ENCODE measurements at regions not wholly inside any gene's neighbourhood (a gene's known extent, or its start where the extent isn't known, plus 50 kb on each side); places are given as distances from the start of the nearest gene placed in this dataset.
"Not testable (repeated sequence)": the region's sequence is repeated elsewhere in the genome, so short reads cannot be mapped to it uniquely, and the experiment has no call there.

GRCh38 chr2:583666-584065 is 93.5 kb downstream of the TMEM18 start:
- Histone ChIP-seq H3K27ac (ENCODE audit: insufficient read depth, low read length) (no peak overlapping the region), H3K9me3 (ENCODE audit: control insufficient read depth, insufficient read depth, low read depth, low read length) (no peaks in the 10 kb centered on the region), H3K27me3 (ENCODE audit: control insufficient read depth, insufficient read depth, low read length) (no peaks in the 10 kb centered on the region), H3K4me1 (ENCODE audit: control insufficient read depth, extremely low read depth, insufficient read depth, low read length) (no peaks in the 10 kb centered on the region), H2AFZ (ENCODE audit: low read length) (no peak overlapping the region), H3K4me3 (replicated peaks in 1 of 4; ENCODE audit: control extremely low read depth in 1 of 4, insufficient read depth in 1 of 4, low read depth in 3 of 4, low read length in 4 of 4) (no peak overlapping the region), H3K9ac (ENCODE audit: insufficient read depth, low read length) (no peak overlapping the region), H3K79me2 (ENCODE audit: control insufficient read depth, insufficient read depth, low read length) (no peaks in the 10 kb centered on the region), H3K4me2 (ENCODE audit: extremely low read depth, insufficient read depth, low read length) (no peak overlapping the region), H4K20me1 (ENCODE audit: control insufficient read depth, extremely low read depth, insufficient read depth, low read length) (no peaks in the 10 kb centered on the region), H3K36me3 (ENCODE audit: control insufficient read depth, insufficient read depth, low read length) (no peaks in the 10 kb centered on the region)
- TF ChIP-seq EZH2 (IDR thresholded peaks at IDR 0.05; ENCODE audit: low read length, missing control alignments) = no peak
- TF ChIP-seq CTCF (conservative IDR thresholded peaks at IDR 0.05 in 1 of 2, IDR thresholded peaks at IDR 0.05 in 1 of 2; ENCODE audit: low read depth in 1 of 2, low read length in 2 of 2) = no peak
- DNase-seq (ENCODE audit: low read depth in 2 of 2) = no peak

- Histone ChIP-seq H3K27me3 (ENCODE audit: control insufficient read depth, insufficient read depth, low read length) (no peaks in the 10 kb centered on the region), H3K9ac (ENCODE audit: insufficient read depth, low read length) (no peak overlapping the region), H3K27ac (ENCODE audit: insufficient read depth, low read length) (no peak overlapping the region), H3K9me3 (ENCODE audit: control insufficient read depth, insufficient read depth, low read depth, low read length) (no peaks in the 10 kb centered on the region), H3K4me3 (replicated peaks in 1 of 4; ENCODE audit: control extremely low read depth in 1 of 4, insufficient read depth in 1 of 4, low read depth in 3 of 4, low read length in 4 of 4) (no peak overlapping the region), H2AFZ (ENCODE audit: low read length) (no peak overlapping the region), H3K4me2 (ENCODE audit: extremely low read depth, insufficient read depth, low read length) (no peak overlapping the region), H4K20me1 (ENCODE audit: control insufficient read depth, extremely low read depth, insufficient read depth, low read length) (no peaks in the 10 kb centered on the region), H3K36me3 (ENCODE audit: control insufficient read depth, insufficient read depth, low read length) (no peaks in the 10 kb centered on the region), H3K4me1 (ENCODE audit: control insufficient read depth, extremely low read depth, insufficient read depth, low read length) (no peaks in the 10 kb centered on the region), H3K79me2 (ENCODE audit: control insufficient read depth, insufficient read depth, low read length) (no peaks in the 10 kb centered on the region)
- DNase-seq (ENCODE audit: low read depth in 2 of 2) = no peak
- TF ChIP-seq CTCF (conservative IDR thresholded peaks at IDR 0.05 in 1 of 2, IDR thresholded peaks at IDR 0.05 in 1 of 2; ENCODE audit: low read depth in 1 of 2, low read length in 2 of 2) (no peak), EZH2 (IDR thresholded peaks at IDR 0.05; ENCODE audit: low read length, missing control alignments) (no peak)
These were observed 94.2 kb downstream of the TMEM18 start for GRCh38 chr2:582792-583528.

- not testable (repeated sequence) for H3K79me2 ChIP-seq (ENCODE audit: control insufficient read depth, insufficient read depth, low read length); H3K36me3 ChIP-seq (ENCODE audit: control insufficient read depth, insufficient read depth, low read length); H3K27me3 ChIP-seq (ENCODE audit: control insufficient read depth, insufficient read depth, low read length); H3K4me2 ChIP-seq (ENCODE audit: extremely low read depth, insufficient read depth, low read length); H3K27ac ChIP-seq (ENCODE audit: insufficient read depth, low read length); H4K20me1 ChIP-seq (ENCODE audit: control insufficient read depth, extremely low read depth, insufficient read depth, low read length); H3K9ac ChIP-seq (ENCODE audit: insufficient read depth, low read length); DNase-seq (ENCODE audit: low read depth in 2 of 2); H3K4me1 ChIP-seq (ENCODE audit: control insufficient read depth, extremely low read depth, insufficient read depth, low read length); H3K4me3 ChIP-seq (replicated peaks in 1 of 4; ENCODE audit: control extremely low read depth in 1 of 4, insufficient read depth in 1 of 4, low read depth in 3 of 4, low read length in 4 of 4); H3K9me3 ChIP-seq (ENCODE audit: control insufficient read depth, insufficient read depth, low read depth, low read length); H2AFZ ChIP-seq (ENCODE audit: low read length)
These were observed 94.9 kb downstream of the TMEM18 start for GRCh38 chr2:582289-582688.
